EH (cell line): ENCODE measurements at regions not wholly inside any gene's neighbourhood (a gene's known extent, or its start where the extent isn't known, plus 50 kb on each side); places are given as distances from the start of the nearest gene placed in this dataset.

Experiments
- DNase-seq: peaks from one replicate; pipeline ENCODE4 v3.0.0-alpha.2; 2015; ENCODE audit warnings: low read depth

DNA sequence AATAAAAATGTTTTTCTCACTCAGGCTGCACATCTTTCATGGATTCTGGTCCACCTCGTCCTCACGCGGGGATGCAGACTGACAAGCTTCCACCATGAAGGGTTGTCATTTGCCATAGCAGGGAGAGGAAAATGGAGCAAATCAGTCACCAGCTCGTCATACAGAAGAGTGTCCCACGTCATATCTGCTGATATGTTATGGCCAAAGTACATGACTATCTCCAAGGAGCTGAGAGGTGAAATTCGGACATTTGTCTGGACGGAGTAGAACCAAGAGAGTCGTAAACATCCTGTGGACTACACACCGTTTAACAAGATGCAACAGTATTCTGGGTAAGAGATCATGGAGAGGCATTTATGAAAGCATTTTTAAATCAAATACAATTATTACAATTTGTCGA is 75.3 kb upstream of the MYOCD start:
- DNase-seq: no peak

DNA sequence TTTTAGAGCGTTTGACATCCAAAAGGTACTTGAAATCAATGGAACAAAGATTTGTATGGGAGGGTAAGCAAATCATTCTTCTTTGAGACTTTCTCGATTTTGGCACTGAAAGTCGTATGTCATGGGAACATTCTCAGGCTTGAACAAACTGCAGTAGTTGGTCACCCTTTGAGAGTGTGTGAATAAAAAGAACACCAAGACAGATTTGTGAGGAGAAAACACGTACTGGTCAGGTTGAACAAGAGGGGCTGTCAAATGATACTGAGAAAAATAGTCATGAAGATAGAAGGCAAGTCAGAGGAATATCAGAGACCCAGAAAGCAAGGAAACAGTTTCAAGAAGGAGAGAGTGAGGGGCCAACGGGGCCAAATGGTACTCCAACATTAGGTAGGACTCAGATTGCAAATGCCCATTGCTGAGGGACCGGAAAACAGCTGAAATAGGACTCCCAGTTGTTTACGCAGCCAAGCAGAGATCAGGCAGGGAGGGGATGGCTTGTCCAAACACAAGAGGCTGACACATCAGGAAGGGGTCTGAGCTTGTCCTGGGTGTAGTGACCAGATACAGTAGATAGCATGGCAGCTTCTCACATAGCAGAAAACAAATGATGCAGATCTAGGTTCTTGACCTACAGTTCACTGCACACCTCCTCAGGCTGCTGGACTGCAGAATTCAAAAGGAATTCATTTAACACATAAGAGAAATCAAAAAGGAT is 74.5 kb upstream of the MYOCD start:
- DNase-seq: peak; percentile 57

DNA sequence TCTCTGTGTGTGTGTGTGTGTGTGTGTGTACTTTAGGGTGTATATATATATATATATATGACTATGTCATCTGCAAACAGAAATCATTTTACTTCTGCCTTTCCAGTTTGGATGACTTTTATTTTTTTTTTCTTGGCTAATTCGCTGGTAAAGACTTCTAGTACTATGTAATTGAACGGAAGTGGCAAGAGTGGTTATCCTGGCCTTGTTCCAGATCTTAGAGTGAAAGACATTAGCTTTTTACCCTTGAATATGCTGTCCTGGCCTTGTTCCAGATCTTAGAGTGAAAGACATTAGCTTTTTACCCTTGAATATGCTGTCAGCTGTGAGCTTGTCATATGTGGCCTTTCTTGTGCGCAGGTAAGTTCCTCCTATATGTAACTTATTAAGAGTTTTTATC is 72.7 kb upstream of the MYOCD start:
- peak; percentile 44 for DNase-seq

DNA sequence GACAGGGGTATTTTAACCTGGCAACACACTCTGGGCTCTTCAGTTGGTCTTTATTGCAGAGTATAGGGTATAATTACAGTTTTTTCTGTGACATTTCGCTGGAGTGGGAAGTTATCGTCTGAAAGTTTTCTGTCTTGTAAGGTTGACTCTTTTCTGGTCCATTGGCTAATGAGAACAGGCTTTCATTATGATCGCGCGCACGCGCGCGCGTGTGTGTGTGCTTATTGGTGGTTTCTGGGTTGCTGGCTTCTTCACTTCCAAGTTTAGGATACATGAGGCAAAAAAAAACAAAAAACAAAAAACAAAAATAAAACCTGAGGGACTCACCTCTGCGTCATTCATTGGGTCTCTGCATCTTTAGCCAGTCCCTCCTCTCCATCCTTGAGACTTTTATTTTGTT is 68.7 kb upstream of the MYOCD start:
- DNase-seq: no peak

DNA sequence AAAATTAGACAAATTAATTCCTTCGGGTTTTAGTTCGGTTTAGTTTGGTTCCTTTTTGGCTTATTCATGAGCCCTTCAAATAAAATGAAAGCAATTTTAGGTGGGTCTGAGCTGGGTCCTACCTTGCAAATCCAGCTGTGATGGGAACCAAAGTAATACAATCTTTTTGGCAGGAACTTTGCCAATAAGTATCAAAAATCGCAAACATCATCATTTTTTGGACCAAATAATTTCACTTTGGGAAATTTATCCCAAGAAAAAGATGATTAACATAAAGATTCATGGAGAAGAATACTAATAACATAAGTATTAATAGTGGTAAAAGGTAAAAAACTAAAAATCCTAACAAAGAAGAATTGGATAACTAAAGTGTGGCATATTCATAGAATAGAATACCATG is 67.8 kb upstream of the MYOCD start:
- DNase-seq: no peak

DNA sequence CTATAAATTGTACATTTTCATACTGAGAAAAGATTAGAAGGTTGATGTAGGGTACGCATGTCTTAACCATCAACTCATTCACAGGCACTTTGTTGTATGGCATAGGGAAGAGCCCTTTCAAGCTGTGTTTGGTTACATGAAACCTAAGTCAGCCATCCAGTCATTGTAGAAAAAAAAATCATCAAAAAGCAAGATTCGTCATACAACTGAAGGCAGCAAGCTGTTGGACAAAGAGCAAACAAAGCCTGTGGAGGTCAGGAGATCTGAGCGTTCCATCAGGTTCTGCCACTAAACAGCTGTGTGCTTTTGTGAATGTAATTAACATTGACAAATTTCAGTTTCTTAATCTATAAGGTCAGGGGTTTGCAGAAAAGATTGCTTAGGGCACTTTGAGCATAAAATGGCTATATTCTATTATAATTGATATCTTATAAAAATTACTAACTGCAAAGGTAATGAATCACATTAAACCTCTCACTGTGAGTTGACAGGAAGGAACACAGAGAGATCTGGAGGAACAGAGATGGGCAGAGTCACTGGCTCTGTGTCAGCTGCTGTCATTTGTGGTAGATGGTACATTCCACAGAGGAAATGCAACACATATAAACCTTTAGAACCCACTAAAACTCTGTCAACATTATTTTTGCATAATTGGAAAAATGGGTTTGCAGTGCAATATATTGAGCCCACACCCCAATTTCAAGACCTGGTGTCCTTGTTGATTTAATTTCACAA is 66.3 kb upstream of the MYOCD start:
- peak; percentile 68 for DNase-seq

DNA sequence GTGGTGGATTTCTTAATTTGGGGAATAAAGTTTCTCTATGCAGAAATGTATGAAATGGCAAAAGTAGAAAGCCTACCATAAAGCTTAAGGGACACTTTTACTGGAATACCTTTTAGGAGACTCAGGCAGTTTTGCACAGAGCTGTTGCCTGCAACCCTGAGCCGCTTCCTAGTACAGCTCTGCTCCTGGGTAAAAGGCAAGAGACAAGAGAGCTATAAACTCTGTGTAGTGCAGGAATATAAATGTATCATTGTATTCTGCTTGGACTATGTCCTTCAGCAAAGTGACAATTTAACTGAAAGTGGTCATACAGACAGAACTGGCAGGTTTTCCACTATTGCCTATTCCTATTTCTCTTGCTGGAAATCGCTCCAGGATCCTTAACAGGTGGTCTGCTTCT is 65.3 kb upstream of the MYOCD start:
- DNase-seq: no peak

DNA sequence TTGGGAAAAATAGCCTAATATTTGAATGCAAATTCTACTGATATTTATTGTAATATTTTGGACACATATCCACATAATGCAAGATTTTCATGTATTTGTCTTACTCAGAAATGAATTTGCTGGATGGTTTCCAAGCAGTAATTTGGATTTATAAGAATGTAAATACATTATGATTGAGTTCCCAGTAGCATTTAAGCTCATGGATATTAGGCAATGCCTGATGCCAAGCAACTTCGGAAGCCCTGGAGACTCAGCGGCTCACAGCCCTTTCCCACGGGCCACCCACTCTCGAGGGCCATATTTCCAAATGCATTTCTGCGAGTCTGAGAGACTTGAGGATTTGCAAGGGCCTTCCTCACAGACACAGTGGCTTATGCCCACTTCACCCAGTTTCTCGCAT is 62.1 kb upstream of the MYOCD start:
- no peak for DNase-seq

DNA sequence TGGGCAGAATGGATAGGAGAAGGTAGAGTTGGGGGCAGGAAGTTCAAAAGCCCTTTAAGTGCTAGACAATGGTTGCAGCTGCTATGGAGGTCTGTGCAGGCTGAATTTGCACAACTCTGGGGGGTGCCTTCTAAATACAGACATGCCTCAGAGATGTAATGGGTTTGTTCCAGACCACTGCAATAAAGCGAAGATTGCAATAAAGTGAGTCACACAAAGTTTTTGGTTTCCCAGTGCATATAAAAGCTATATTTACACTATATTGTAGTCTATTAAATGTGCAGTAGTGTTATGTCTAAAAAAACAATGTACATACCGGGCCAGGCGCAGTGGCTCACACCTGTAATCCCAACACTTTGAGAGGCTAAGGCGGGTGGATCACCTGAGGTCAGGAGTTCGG is 60.5 kb upstream of the MYOCD start:
- peak; percentile 95 for DNase-seq

DNA sequence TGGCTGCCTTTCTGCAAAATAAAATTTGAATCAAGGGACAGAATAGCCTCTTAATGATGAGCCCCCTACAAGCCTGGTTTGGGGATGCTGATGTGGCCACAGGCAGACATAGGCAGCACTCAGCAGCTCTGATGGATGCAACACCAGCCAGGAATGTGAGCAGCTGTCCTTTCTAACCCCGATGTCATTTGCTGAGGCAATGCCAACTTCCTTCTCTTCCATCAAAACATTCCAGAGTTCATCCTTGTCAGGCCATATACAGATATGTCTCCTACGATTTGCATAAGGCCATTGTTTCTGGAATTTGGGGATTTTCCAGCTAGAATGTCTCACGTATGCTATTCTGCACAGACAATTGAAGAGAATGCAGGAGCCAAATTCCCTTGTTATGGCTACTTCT is 52.1 kb upstream of the MYOCD start:
- peak; percentile 99 for DNase-seq
